ENCODE measurements at regions not wholly inside any gene's neighbourhood (a gene's known extent, or its start where the extent isn't known, plus 50 kb on each side); places are given as distances from the start of the nearest gene placed in this dataset.

- H3K9me3 ChIP-seq: no peaks in the 10 kb centered on the region
- H3K4me3 ChIP-seq: no peak overlapping the region
- no peaks in the 10 kb centered on the region for H3K27me3 ChIP-seq
- H3K36me3 ChIP-seq: no peaks in the 10 kb centered on the region
- intact Hi-C loops (cut with DNase I): no loop called here
- no peaks in the 10 kb centered on the region for H3K4me1 ChIP-seq
- no peak overlapping the region for H3K27ac ChIP-seq
- DNase-seq (ENCODE audit: extremely low spot score in 2 of 2): no peak
- no peak for TF ChIP-seq POLR2AphosphoS5 (IDR thresholded peaks at IDR 0.05; ENCODE audit: insufficient read depth in 1 of 2, low read depth in 1 of 2)
- TF ChIP-seq CTCF (IDR thresholded peaks at IDR 0.05): no peak
- no peak for TF ChIP-seq POLR2A (IDR thresholded peaks at IDR 0.05)
Observed at GRCh38 chr14:106029959-106030358, 503.6 kb downstream of the TMEM121 start.

DNA sequence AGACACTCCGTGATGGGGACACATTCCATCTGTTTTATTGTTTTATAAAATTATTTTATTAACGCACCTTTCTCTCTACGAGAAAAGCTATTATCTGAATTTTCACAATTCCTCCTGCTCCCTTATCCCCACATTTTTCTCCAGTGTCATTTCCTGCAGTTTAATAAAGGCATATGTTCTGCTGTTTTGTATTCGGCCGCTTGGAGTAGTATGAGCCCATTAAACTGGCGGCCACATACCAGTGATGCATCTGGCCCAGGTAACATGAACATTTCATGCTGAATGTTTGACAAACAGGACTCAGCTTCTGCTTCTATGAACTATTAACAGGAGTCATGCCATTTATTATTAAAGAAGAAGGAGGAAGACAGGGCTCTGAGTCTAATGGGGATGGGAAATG, 511.0 kb downstream of the TMEM121 start:
- no peak for DNase-seq (ENCODE audit: extremely low spot score in 2 of 2)
- Histone ChIP-seq H3K9me3 (no peaks in the 10 kb centered on the region), H3K27me3 (no peaks in the 10 kb centered on the region), H3K27ac (no peak overlapping the region), H3K4me1 (no peaks in the 10 kb centered on the region), H3K4me3 (no peak overlapping the region), H3K36me3 (no peaks in the 10 kb centered on the region)
- no peak for TF ChIP-seq CTCF (IDR thresholded peaks at IDR 0.05)
- no peak for TF ChIP-seq POLR2A (IDR thresholded peaks at IDR 0.05)
- TF ChIP-seq POLR2AphosphoS5 (IDR thresholded peaks at IDR 0.05; ENCODE audit: insufficient read depth in 1 of 2, low read depth in 1 of 2): no peak
- intact Hi-C loops (cut with DNase I): no loop called here

DNA sequence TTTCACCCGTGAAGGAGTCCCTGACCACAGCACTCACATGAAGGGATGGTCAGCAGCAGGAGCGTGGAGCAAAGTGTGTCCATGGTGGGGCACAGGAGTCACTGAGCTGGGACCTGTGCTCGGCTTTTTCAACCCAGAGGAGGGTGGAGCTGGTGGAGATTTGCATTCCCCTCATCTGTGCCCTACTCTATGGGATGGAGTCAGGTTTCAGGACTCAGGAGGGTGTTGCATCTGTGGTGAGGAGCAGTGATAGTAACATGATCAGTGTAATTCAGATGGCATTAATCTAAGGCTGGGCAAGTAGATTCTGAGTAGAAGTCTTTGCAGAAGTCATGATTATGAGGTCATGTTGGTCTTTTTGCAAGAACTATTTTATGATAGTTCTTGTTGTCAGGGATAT, 511.9 kb downstream of the TMEM121 start:
- Histone ChIP-seq H3K4me1 (no peaks in the 10 kb centered on the region), H3K9me3 (no peaks in the 10 kb centered on the region), H3K27ac (no peak overlapping the region), H3K36me3 (no peaks in the 10 kb centered on the region), H3K27me3 (no peaks in the 10 kb centered on the region), H3K4me3 (no peak overlapping the region)
- intact Hi-C loops (cut with DNase I): no loop called here
- TF ChIP-seq CTCF (IDR thresholded peaks at IDR 0.05): no peak
- no peak for TF ChIP-seq POLR2A (IDR thresholded peaks at IDR 0.05)
- no peak for TF ChIP-seq POLR2AphosphoS5 (IDR thresholded peaks at IDR 0.05; ENCODE audit: insufficient read depth in 1 of 2, low read depth in 1 of 2)
- DNase-seq (ENCODE audit: extremely low spot score in 2 of 2): no peak

GRCh38 chr14:106039400-106039799, 513.0 kb downstream of the TMEM121 start:
- DNase-seq (ENCODE audit: extremely low spot score in 2 of 2): no peak
- Histone ChIP-seq H3K9me3 (no peaks in the 10 kb centered on the region), H3K4me1 (no peaks in the 10 kb centered on the region), H3K27me3 (no peaks in the 10 kb centered on the region), H3K36me3 (no peaks in the 10 kb centered on the region), H3K4me3 (no peak overlapping the region), H3K27ac (no peak overlapping the region)
- intact Hi-C loops (cut with DNase I): no loop called here
- no peak for TF ChIP-seq POLR2A (IDR thresholded peaks at IDR 0.05)
- no peak for TF ChIP-seq POLR2AphosphoS5 (IDR thresholded peaks at IDR 0.05; ENCODE audit: insufficient read depth in 1 of 2, low read depth in 1 of 2)
- TF ChIP-seq CTCF (IDR thresholded peaks at IDR 0.05): no peak

GRCh38 chr14:106044515-106044914, 518.1 kb downstream of the TMEM121 start:
- no peak overlapping the region for H3K27ac ChIP-seq
- no peaks in the 10 kb centered on the region for H3K27me3 ChIP-seq
- no peaks in the 10 kb centered on the region for H3K9me3 ChIP-seq
- H3K36me3 ChIP-seq: no peaks in the 10 kb centered on the region
- intact Hi-C loops (cut with DNase I): no loop called here
- no peak overlapping the region for H3K4me3 ChIP-seq
- no peak for TF ChIP-seq POLR2AphosphoS5 (IDR thresholded peaks at IDR 0.05; ENCODE audit: insufficient read depth in 1 of 2, low read depth in 1 of 2)
- TF ChIP-seq POLR2A (IDR thresholded peaks at IDR 0.05): no peak
- no peak for TF ChIP-seq CTCF (IDR thresholded peaks at IDR 0.05)
- no peaks in the 10 kb centered on the region for H3K4me1 ChIP-seq
- no peak for DNase-seq (ENCODE audit: extremely low spot score in 2 of 2)
